ENCODE measurements at regions not wholly inside any gene's neighbourhood (a gene's known extent, or its start where the extent isn't known, plus 50 kb on each side); places are given as distances from the start of the nearest gene placed in this dataset.

- no peak for DNase-seq (ENCODE audit: extremely low spot score)
- no peak for TF ChIP-seq FOXA1 (IDR thresholded peaks at IDR 0.05)
- TF ChIP-seq SUZ12 (IDR thresholded peaks at IDR 0.05), result no peak
- TF ChIP-seq SP1 (IDR thresholded peaks at IDR 0.05), result no peak
- ChIA-PET CTCF (no interaction called here), POLR2A (no interaction called here)
Measured at GRCh38 chr13:80473695-80474094, 132.8 kb upstream of the SPRY2 start.

- ChIA-PET POLR2A (no interaction called here), CTCF (no interaction called here)
- no peak for DNase-seq (ENCODE audit: extremely low spot score)
- no peak for TF ChIP-seq LEF1 (IDR thresholded peaks at IDR 0.05; ENCODE audit: borderline replicate concordance)
- TF ChIP-seq SUZ12 (IDR thresholded peaks at IDR 0.05), result no peak
- TF ChIP-seq HDGF (IDR thresholded peaks at IDR 0.05; ENCODE audit: borderline replicate concordance), result no peak
- TF ChIP-seq PKNOX1 (IDR thresholded peaks at IDR 0.05), result no peak
- TF ChIP-seq L3MBTL2 (conservative IDR thresholded peaks at IDR 0.05), result no peak
- TF ChIP-seq ELF4 (IDR thresholded peaks at IDR 0.05), result no peak
- TF ChIP-seq ARNT (IDR thresholded peaks at IDR 0.05), result no peak
- TF ChIP-seq FOXK2 (IDR thresholded peaks at IDR 0.05), result no peak
- TF ChIP-seq ZNF384 (IDR thresholded peaks at IDR 0.05), result no peak
- TF ChIP-seq FOXA1 (IDR thresholded peaks at IDR 0.05), result no peak
- TF ChIP-seq TARDBP (IDR thresholded peaks at IDR 0.05), result no peak
- TF ChIP-seq SP1 (IDR thresholded peaks at IDR 0.05), result no peak
- TF ChIP-seq BHLHE40 (IDR thresholded peaks at IDR 0.05; ENCODE audit: borderline replicate concordance), result no peak
- no peak for TF ChIP-seq NFRKB (IDR thresholded peaks at IDR 0.05)
Measured at GRCh38 chr13:80469853-80470381, 129.0 kb upstream of the SPRY2 start.

GRCh38 chr13:80469105-80469852, 128.4 kb upstream of the SPRY2 start:
- ChIA-PET CTCF (no interaction called here), POLR2A (no interaction called here)
- no peak for TF ChIP-seq BHLHE40 (IDR thresholded peaks at IDR 0.05; ENCODE audit: borderline replicate concordance)
- no peak for TF ChIP-seq ARNT (IDR thresholded peaks at IDR 0.05)
- TF ChIP-seq FOXM1 (IDR thresholded peaks at IDR 0.05; ENCODE audit: borderline replicate concordance), result no peak
- no peak for TF ChIP-seq NFRKB (IDR thresholded peaks at IDR 0.05)
- no peak for TF ChIP-seq ZNF384 (IDR thresholded peaks at IDR 0.05)
- no peak for TF ChIP-seq CTBP1 (IDR thresholded peaks at IDR 0.05; ENCODE audit: borderline replicate concordance)
- TF ChIP-seq L3MBTL2 (conservative IDR thresholded peaks at IDR 0.05), result no peak
- TF ChIP-seq ELF4 (IDR thresholded peaks at IDR 0.05), result no peak
- TF ChIP-seq TARDBP (IDR thresholded peaks at IDR 0.05), result no peak
- no peak for TF ChIP-seq FOXA1 (IDR thresholded peaks at IDR 0.05)
- TF ChIP-seq LEF1 (IDR thresholded peaks at IDR 0.05; ENCODE audit: borderline replicate concordance), result no peak
- no peak for TF ChIP-seq SUZ12 (IDR thresholded peaks at IDR 0.05)
- TF ChIP-seq SP1 (IDR thresholded peaks at IDR 0.05), result no peak
- no peak for TF ChIP-seq FOXK2 (IDR thresholded peaks at IDR 0.05)
- TF ChIP-seq HDGF (IDR thresholded peaks at IDR 0.05; ENCODE audit: borderline replicate concordance), result no peak
- no peak for DNase-seq (ENCODE audit: extremely low spot score)

- POLR2A ChIA-PET, result no interaction called here
- DNase-seq (ENCODE audit: extremely low spot score), result no peak
- TF ChIP-seq FOXM1 (IDR thresholded peaks at IDR 0.05; ENCODE audit: borderline replicate concordance), result no peak
- no peak for TF ChIP-seq PKNOX1 (IDR thresholded peaks at IDR 0.05)
- TF ChIP-seq L3MBTL2 (conservative IDR thresholded peaks at IDR 0.05), result no peak
- TF ChIP-seq LEF1 (IDR thresholded peaks at IDR 0.05; ENCODE audit: borderline replicate concordance), result no peak
- no peak for TF ChIP-seq FOXA1 (IDR thresholded peaks at IDR 0.05)
- TF ChIP-seq FOXK2 (IDR thresholded peaks at IDR 0.05), result no peak
- no peak for TF ChIP-seq BHLHE40 (IDR thresholded peaks at IDR 0.05; ENCODE audit: borderline replicate concordance)
- TF ChIP-seq HDGF (IDR thresholded peaks at IDR 0.05; ENCODE audit: borderline replicate concordance), result no peak
- CTCF ChIA-PET, result no interaction called here
Measured at GRCh38 chr13:80465321-80465720, 124.4 kb upstream of the SPRY2 start.

- TF ChIP-seq FOXM1 (IDR thresholded peaks at IDR 0.05; ENCODE audit: borderline replicate concordance) (no peak), HDGF (IDR thresholded peaks at IDR 0.05; ENCODE audit: borderline replicate concordance) (no peak), ZNF384 (IDR thresholded peaks at IDR 0.05) (no peak), L3MBTL2 (conservative IDR thresholded peaks at IDR 0.05) (no peak), FOXK2 (IDR thresholded peaks at IDR 0.05) (no peak), BHLHE40 (IDR thresholded peaks at IDR 0.05; ENCODE audit: borderline replicate concordance) (no peak), ELF4 (IDR thresholded peaks at IDR 0.05) (no peak), ARNT (IDR thresholded peaks at IDR 0.05) (no peak), LEF1 (IDR thresholded peaks at IDR 0.05; ENCODE audit: borderline replicate concordance) (no peak), SP1 (IDR thresholded peaks at IDR 0.05) (no peak), CTBP1 (IDR thresholded peaks at IDR 0.05; ENCODE audit: borderline replicate concordance) (no peak), NFRKB (IDR thresholded peaks at IDR 0.05) (no peak), PKNOX1 (IDR thresholded peaks at IDR 0.05) (no peak)
- no peak for DNase-seq (ENCODE audit: extremely low spot score)
- CTCF ChIA-PET, result interaction anchor here (1.4 kb wide), 1 partner anchor 554 kb away, joined by 3 read pairs; no protein-coding TSS in a partner anchor
- POLR2A ChIA-PET, result interaction anchor here (0.5 kb wide), 1 partner anchor 8 kb away, joined by 3 read pairs; no protein-coding TSS in a partner anchor
Measured at GRCh38 chr13:80463673-80464352, 122.9 kb upstream of the SPRY2 start.

- ChIA-PET CTCF (interaction anchor here (1.4 kb wide), 1 partner anchor 555 kb away, joined by 3 read pairs; no protein-coding TSS in a partner anchor), POLR2A (no interaction called here)
- DNase-seq (ENCODE audit: extremely low spot score), result no peak
- no peak for TF ChIP-seq FOXK2 (IDR thresholded peaks at IDR 0.05)
- no peak for TF ChIP-seq PKNOX1 (IDR thresholded peaks at IDR 0.05)
- TF ChIP-seq CTBP1 (IDR thresholded peaks at IDR 0.05; ENCODE audit: borderline replicate concordance), result no peak
- TF ChIP-seq HDGF (IDR thresholded peaks at IDR 0.05; ENCODE audit: borderline replicate concordance), result no peak
- TF ChIP-seq BHLHE40 (IDR thresholded peaks at IDR 0.05; ENCODE audit: borderline replicate concordance), result no peak
- TF ChIP-seq L3MBTL2 (conservative IDR thresholded peaks at IDR 0.05), result no peak
- TF ChIP-seq SP1 (IDR thresholded peaks at IDR 0.05), result no peak
Measured at GRCh38 chr13:80462567-80462966, 121.6 kb upstream of the SPRY2 start.
